ENCODE measurements at regions not wholly inside any gene's neighbourhood (a gene's known extent, or its start where the extent isn't known, plus 50 kb on each side); places are given as distances from the start of the nearest gene placed in this dataset.

DNA sequence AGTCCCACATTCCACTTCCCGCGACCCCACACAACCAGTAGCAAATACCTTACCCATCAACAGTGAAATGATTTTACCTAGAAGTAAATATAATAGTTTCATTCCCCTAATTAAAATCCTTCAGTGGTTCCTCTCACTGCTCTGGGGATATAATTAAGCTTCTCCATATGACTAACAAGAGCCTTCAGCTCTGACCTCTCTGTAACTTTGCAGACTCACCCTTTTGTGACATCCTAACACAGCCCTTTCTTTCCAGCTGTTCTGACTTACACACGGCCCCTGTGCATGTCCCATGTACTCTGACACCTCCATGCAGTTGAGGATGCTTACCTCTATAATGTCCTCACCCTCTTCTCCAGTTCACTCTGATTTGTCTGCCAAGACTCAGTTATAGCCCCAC lies 137.3 kb upstream of the SPAG17 start:
- no peaks in the 10 kb centered on the region for H3K4me1 Mint-ChIP-seq
- DNase-seq (no peak), ATAC-seq (replicated peaks) (no peak)
- no peaks in the 10 kb centered on the region for H3K27me3 Mint-ChIP-seq
- H3K4me3 Mint-ChIP-seq, result no peak overlapping the region
- H3K36me3 Mint-ChIP-seq, result no peaks in the 10 kb centered on the region
- no peak overlapping the region for H3K27ac Mint-ChIP-seq
- H3K9me3 Mint-ChIP-seq, result no peaks in the 10 kb centered on the region

DNA sequence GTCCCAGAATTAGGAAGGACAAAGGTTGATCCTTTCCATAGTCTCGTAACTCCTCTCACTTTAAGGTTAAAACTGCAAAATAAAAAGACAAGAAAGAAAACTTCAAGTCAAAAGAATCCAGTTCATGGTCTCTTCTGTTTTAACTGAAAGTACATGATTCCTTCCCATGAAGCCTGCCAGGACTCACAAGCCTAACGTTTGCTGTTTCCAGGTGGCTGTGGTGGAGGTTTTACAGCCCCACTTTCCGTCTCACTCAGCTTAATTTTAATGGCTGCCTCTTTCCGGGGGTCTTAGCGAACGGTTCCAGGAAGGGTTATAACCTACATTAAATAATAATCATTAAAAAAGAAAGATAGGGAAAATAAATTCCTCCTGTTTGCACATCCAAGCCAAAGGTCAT lies 136.8 kb upstream of the SPAG17 start:
- no peak for ATAC-seq (replicated peaks)
- H3K4me1 Mint-ChIP-seq, result no peaks in the 10 kb centered on the region
- H3K9me3 Mint-ChIP-seq, result no peaks in the 10 kb centered on the region

DNA sequence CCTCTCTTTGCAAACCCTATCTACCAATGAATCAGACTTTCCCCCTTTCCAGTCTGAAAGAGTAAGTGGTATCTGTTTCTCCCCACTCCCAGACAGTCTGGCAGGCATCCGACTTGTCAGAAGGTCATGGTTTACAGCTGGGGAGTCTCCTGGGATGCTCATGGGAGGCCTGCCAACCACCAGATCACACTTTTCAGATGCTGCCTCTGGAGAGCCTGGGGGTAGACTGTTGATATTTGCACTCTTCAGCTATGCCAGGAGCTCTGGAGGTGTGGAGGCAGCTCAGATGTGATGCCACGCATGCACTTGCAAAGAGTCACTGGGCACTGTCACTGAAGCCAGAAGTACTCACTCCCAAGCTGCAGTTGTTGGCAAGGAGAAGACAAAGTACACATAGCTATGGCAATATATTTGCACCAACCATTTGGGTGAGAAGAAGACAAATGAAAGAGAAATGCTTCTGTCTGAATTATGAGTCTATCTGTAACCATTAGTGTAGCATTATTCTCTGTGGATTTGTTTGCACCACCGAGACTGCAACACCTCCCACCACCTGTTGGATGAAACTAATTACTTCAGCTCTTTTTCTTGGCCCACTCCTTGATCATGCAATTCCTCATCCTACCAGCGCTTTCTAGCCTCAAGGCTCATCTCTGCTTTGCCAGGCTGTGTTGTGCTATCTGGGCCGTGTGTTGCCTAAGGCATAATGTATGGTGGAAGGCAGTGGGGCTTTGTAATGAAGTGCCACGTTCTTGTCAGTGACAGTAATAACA lies 133.0 kb upstream of the SPAG17 start:
- H3K36me3 Mint-ChIP-seq, result peaks cover 0 to 1% of the 10 kb centered on the region in 2 donors
- H3K4me1 Mint-ChIP-seq, result no peaks in the 10 kb centered on the region
- H3K4me3 Mint-ChIP-seq, result no peak overlapping the region
- no peaks in the 10 kb centered on the region for H3K27me3 Mint-ChIP-seq
- H3K27ac Mint-ChIP-seq, result no peak overlapping the region
- no peak for DNase-seq
- ATAC-seq (replicated peaks), result no peak
- H3K9me3 Mint-ChIP-seq, result peaks cover 0 to 1% of the 10 kb centered on the region in 2 donors

More for the DNA sequence above, 136.8 kb upstream of the SPAG17 start:
- Mint-ChIP-seq H3K36me3 (no peaks in the 10 kb centered on the region), H3K27ac (no peak overlapping the region), H3K27me3 (no peaks in the 10 kb centered on the region), H3K4me3 (no peak overlapping the region)
- DNase-seq, result no peak

DNA sequence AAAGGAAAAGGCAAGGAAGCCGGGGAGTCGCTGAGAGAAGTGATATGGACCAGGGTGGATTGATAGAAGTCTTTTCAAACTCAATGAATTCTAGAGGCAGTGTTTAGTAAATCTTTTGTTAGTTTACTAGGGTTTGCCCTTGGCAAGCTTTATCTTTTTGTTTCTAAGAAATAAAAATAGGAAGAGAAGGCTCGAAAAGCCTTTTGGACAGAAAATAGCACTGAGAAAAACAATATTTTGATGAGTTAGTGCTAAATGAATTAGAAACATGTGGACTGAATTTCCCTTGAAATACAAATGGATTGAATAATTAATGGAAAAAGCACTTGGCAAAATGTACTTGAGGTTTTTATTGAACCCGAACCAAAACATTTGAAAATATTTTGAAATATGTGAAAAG lies 121.8 kb upstream of the SPAG17 start:
- DNase-seq (no peak), ATAC-seq (replicated peaks) (no peak)
- Mint-ChIP-seq H3K4me1 (no peaks in the 10 kb centered on the region), H3K36me3 (no peaks in the 10 kb centered on the region), H3K27ac (no peak overlapping the region), H3K9me3 (peaks cover 0 to 1% of the 10 kb centered on the region in 2 donors), H3K27me3 (no peaks in the 10 kb centered on the region), H3K4me3 (no peak overlapping the region)

DNA sequence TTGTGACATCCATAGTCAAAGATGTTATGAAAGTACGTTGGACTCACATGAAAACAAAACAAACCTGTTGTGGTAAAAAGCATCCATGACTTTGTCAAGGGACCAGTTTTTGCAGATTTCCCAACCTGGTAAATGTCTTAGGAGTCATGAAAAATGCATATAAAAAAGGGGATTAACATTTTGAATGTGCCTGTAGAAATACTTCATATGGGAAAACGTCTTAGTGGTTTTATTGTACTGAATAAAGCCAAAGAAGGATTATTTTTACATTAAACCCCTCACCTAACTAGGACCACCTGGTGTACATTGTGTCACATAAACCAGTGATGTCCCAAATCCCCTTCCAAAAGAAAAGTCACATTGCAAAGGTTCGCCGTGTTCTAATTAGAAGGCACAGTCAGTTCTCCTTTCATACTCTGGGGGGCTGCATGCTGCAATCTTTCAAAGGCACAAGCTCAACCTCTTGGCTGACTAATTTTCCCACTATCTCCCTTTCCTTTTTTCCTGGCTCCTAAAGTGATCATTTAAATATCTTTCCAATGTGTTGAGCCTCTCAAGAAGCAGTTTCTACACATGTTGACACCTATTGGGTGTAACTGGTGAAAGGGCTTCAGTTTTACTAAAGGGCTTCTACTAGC lies 119.8 kb upstream of the SPAG17 start:
- DNase-seq (no peak), ATAC-seq (replicated peaks) (no peak)
- Mint-ChIP-seq H3K27me3 (no peaks in the 10 kb centered on the region), H3K9me3 (peaks cover 0 to 1% of the 10 kb centered on the region in 2 donors), H3K4me3 (no peak overlapping the region), H3K27ac (no peak overlapping the region), H3K36me3 (no peaks in the 10 kb centered on the region), H3K4me1 (no peaks in the 10 kb centered on the region)

DNA sequence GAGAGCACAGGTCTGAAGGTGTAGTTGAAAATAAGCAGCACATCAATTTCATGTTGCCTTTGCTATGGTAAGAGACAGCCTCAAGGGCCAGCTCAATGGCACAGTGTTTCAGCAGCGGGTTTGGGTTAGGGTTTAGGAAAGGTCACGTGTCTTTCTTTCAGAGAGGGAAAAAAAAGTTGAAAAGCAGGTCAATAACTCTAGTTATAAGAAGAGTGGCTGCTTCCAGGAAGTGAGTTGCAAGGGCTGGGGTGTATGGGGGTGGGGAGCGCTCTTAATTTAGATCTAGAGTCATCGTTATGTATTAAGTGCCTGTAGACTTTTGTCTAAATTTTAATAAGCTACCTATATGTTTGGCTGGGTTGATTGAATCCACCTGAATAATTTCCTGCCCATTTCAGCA lies 118.5 kb upstream of the SPAG17 start:
- Mint-ChIP-seq H3K36me3 (no peaks in the 10 kb centered on the region), H3K4me1 (no peaks in the 10 kb centered on the region), H3K27me3 (no peaks in the 10 kb centered on the region), H3K4me3 (no peak overlapping the region), H3K9me3 (peaks cover 0 to 1% of the 10 kb centered on the region in 2 donors), H3K27ac (no peak overlapping the region)
- DNase-seq (no peak), ATAC-seq (replicated peaks) (no peak)

DNA sequence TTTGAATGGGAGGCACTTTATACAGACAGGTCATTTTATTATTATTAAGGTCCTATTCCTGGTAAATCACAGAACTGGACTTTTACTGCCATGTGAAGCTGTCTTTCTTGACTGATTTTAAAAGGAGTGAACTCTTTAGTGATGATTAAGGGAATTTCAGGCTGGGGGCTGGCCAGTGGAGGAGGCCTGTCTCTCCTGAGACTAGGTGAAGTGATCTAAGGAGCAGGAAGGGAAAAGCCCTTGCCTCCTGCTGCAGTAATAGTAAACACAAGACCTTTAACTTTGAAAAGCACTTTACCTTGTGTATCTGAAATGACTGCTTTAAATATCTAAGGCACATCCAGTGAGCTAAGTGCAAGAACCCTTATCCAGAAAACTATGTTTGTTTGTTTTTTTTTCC lies 118.0 kb upstream of the SPAG17 start:
- Mint-ChIP-seq H3K27me3 (no peaks in the 10 kb centered on the region), H3K4me1 (no peaks in the 10 kb centered on the region), H3K4me3 (no peak overlapping the region), H3K36me3 (no peaks in the 10 kb centered on the region), H3K9me3 (peaks cover 0 to 1% of the 10 kb centered on the region in 2 donors), H3K27ac (no peak overlapping the region)
- ATAC-seq (replicated peaks) (no peak), DNase-seq (no peak)

DNA sequence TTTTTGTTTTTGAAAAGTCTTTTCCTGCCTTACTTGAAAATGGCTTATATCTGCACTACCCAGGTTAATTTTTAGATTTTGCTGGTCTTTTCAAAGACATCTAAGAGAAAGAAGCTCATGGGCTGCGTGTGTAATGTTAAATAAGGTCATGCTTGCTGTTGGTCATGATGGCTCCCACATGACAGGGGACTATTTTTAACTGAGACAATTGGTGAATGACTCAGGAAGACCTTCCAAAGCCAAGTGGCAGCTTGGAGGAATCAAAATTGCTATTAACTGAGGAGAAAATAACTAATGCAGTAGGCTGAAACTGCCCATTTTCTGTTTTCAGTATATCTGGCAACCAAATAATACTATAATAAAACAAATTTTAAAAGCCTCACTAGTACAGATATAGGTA lies 117.1 kb upstream of the SPAG17 start:
- H3K27ac Mint-ChIP-seq, result no peak overlapping the region
- no peak overlapping the region for H3K4me3 Mint-ChIP-seq
- no peaks in the 10 kb centered on the region for H3K27me3 Mint-ChIP-seq
- no peak for ATAC-seq (replicated peaks)
- no peak for DNase-seq
- H3K4me1 Mint-ChIP-seq, result no peaks in the 10 kb centered on the region
- no peaks in the 10 kb centered on the region for H3K9me3 Mint-ChIP-seq
- H3K36me3 Mint-ChIP-seq, result no peaks in the 10 kb centered on the region

DNA sequence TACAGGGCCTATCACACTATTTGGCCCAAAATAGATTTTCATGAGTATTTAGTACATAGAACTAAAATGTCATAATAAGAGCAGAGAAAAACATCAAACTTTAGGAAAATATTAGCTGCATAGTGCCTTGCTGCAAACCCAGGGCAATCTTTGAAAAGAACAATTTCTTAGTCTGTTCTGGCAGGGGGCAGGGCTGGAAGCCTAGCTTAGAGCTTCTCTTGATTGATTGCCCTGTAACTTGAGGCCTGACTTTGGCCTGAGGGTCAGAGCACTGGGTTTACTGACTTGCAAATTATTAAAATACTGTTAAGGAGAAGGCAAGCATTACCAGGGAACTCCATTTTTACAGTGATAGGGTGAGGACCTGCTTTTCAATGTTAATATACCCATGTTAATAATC lies 115.8 kb upstream of the SPAG17 start:
- Mint-ChIP-seq H3K9me3 (no peaks in the 10 kb centered on the region), H3K27me3 (no peaks in the 10 kb centered on the region), H3K27ac (no peak overlapping the region), H3K36me3 (no peaks in the 10 kb centered on the region), H3K4me1 (no peaks in the 10 kb centered on the region), H3K4me3 (no peak overlapping the region)
- ATAC-seq (replicated peaks) (no peak), DNase-seq (no peak)

DNA sequence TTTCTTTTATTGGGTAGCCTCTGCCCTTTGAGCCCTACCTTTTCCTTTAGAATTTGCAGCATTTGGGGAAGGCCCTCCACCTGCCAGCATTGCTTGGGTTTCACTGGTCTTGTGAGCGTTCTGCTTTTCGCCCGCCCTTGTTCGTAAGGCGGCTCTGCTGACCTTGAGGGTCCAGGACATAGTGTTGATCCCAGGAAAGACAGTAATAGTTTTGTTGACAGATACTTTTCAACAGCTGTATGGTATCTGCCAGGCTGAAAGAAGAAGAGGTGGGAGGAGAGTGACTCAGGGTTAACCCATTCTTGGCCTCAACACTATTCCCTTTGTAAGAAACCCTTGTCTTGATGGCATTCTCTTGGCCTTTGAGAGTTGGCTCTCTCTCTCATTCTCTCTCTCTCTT lies 113.4 kb upstream of the SPAG17 start:
- Mint-ChIP-seq H3K36me3 (no peaks in the 10 kb centered on the region), H3K4me3 (no peak overlapping the region)

DNA sequence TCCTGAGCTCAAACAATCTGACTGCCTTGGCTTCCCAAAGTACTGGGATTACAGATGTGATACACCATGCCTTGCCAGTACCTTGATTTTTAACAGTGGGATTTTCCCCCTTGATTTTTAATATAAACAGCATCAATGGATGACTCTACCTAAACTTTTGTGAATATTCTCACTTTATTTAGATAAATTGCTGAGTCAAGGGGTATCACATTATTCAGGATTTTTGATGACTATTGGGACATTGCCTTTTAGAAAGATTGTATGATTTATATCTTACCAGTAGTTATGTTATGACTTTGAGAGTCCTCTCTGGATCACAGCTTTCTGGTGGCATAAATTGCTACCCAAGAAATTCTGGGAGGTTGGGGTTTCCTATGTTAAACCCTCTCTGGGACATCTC lies 112.5 kb upstream of the SPAG17 start:
- no peaks in the 10 kb centered on the region for H3K36me3 Mint-ChIP-seq
- H3K9me3 Mint-ChIP-seq, result no peaks in the 10 kb centered on the region
- H3K4me3 Mint-ChIP-seq, result no peak overlapping the region
- no peak overlapping the region for H3K27ac Mint-ChIP-seq
- ATAC-seq (replicated peaks), result no peak
- no peaks in the 10 kb centered on the region for H3K4me1 Mint-ChIP-seq
- no peak for DNase-seq
- H3K27me3 Mint-ChIP-seq, result no peaks in the 10 kb centered on the region

More for the DNA sequence above, 113.4 kb upstream of the SPAG17 start:
- no peak for ATAC-seq (replicated peaks)
- Mint-ChIP-seq H3K9me3 (no peaks in the 10 kb centered on the region), H3K27me3 (no peaks in the 10 kb centered on the region), H3K27ac (no peak overlapping the region), H3K4me1 (no peaks in the 10 kb centered on the region)
- DNase-seq, result no peak

DNA sequence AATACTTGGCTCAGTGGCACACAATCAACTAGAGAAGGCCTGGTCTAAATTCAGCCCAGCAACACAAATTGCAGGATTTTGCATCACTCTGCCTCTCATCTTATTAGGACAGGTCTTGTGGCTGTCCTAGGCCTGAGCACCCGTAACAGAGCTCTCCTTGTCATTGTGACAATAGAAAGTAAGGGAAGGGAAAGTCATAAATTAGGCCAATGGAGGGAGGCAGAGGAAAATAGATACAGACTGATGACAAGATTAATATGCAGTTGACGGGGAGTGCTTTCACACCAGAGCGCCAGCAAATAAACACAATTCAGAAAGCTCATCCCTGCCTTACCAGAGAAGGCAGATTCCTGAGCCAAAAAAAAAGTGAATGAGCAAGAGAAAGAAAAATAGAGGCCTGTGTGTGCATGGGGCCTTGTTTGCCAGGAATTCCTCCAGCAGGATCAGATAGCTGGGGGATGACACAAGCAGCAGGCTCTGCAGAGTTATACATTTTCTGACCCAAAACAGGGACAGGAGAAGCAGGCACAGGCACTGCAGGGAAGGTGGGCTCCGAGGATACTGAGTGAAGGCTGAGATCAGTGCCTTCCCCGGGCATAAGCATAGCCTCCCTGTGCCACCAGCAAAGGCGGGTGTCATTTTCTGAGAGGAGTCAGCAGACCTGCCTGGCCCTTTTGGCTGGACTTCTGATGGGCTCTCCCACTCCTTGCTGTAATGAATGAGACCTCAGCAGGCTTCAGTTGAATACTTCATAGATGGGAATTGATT lies 110.0 kb upstream of the SPAG17 start:
- H3K27ac Mint-ChIP-seq, result no peak overlapping the region
- no peaks in the 10 kb centered on the region for H3K4me1 Mint-ChIP-seq
- no peaks in the 10 kb centered on the region for H3K36me3 Mint-ChIP-seq
- H3K4me3 Mint-ChIP-seq, result no peak overlapping the region
- H3K27me3 Mint-ChIP-seq, result no peaks in the 10 kb centered on the region
- DNase-seq (no peak), ATAC-seq (replicated peaks) (no peak)
- H3K9me3 Mint-ChIP-seq, result no peaks in the 10 kb centered on the region

DNA sequence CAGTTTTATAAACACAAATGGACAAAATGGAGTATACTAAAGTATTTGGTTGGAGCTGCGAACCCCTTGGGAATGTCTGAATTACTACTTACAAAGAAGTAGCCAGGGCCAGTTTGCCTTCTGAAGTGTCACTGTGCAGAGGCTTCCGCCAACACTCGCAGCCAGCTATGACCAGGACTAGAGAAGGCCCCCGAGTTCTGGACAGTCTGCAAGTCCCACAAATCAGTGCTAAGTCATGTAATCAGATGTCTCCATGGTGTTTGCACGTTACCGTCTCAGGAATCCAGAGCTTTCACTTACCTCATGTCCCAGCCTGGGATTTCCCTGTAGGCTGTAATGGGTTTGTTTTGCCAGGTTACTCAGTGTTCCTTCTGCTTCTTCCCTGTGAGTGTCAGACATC lies 106.6 kb upstream of the SPAG17 start:
- no peak overlapping the region for H3K27ac Mint-ChIP-seq
- no peak for DNase-seq
- ATAC-seq (replicated peaks), result no peak
- H3K27me3 Mint-ChIP-seq, result no peaks in the 10 kb centered on the region
- no peak overlapping the region for H3K4me3 Mint-ChIP-seq
- H3K9me3 Mint-ChIP-seq, result peaks cover 0 to 4% of the 10 kb centered on the region in 2 donors
- H3K4me1 Mint-ChIP-seq, result no peaks in the 10 kb centered on the region
- H3K36me3 Mint-ChIP-seq, result no peaks in the 10 kb centered on the region

DNA sequence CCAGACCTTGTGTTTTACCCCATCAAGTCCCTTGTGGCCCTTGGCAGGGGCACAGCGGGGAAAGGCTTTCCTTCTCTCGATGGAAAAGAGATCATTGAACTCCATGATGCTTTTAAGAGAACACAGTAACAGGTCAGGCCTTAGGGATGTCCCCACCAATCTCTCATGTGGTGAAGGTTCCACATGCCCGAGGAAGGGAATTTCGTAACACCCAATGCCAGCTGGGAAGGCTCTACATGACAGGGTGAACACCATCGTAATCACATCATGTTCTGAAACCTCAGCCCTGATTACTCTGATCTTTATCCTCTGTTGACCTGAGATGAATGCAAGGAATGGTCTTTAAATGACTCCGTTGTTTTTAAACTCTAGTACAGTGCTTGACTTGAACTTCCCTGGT lies 105.5 kb upstream of the SPAG17 start:
- no peaks in the 10 kb centered on the region for H3K36me3 Mint-ChIP-seq
- no peak for DNase-seq
- no peak overlapping the region for H3K4me3 Mint-ChIP-seq
- H3K9me3 Mint-ChIP-seq, result peaks cover 0 to 4% of the 10 kb centered on the region in 2 donors
- H3K27ac Mint-ChIP-seq, result no peak overlapping the region
- no peaks in the 10 kb centered on the region for H3K27me3 Mint-ChIP-seq
- ATAC-seq (replicated peaks), result no peak
- H3K4me1 Mint-ChIP-seq, result no peaks in the 10 kb centered on the region

DNA sequence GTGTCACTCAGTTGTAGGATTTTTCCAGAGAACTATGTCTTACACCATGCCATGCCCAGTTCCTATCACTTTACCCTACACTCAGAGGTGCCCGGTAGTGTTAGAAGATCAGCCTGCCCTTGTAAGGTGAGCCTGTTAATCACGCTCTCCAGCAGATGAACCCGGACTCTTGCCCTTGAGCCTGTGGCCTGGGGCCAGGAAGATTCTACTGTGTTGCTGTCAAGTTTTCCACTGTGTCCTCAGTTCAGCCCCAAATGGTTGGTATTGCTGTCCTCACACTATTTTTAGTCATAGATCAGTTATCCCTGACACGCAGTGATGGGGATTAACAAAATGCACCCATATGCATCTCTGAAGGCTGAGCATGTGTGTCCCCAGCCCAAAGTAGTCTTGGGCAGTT lies 105.0 kb upstream of the SPAG17 start:
- ATAC-seq (replicated peaks) (no peak), DNase-seq (no peak)
- Mint-ChIP-seq H3K27ac (no peak overlapping the region), H3K36me3 (no peaks in the 10 kb centered on the region), H3K4me3 (no peak overlapping the region), H3K9me3 (peaks cover 0 to 4% of the 10 kb centered on the region in 2 donors), H3K27me3 (no peaks in the 10 kb centered on the region), H3K4me1 (no peaks in the 10 kb centered on the region)
